PC-9 (cell line): ENCODE measurements at regions not wholly inside any gene's neighbourhood (a gene's known extent, or its start where the extent isn't known, plus 50 kb on each side); places are given as distances from the start of the nearest gene placed in this dataset.

Source experiments
- EZH2 ChIP-seq: fragments of 200-600 bp; sonication (generic); IDR thresholded peaks from 2 replicates; pipeline ENCODE4 v1.8.0; 2017; ENCODE audit warnings: antibody characterized with exemption, low read depth
- TF ChIP-seq, protein P1 (sequence below): fragments of 200-600 bp; sonication (generic); conservative IDR thresholded peaks from 2 replicates; pipeline ENCODE4 v1.6.1; 2017; ENCODE audit warnings: mixed run types, antibody characterized with exemption, mild to moderate bottlenecking, moderate library complexity

DNA sequence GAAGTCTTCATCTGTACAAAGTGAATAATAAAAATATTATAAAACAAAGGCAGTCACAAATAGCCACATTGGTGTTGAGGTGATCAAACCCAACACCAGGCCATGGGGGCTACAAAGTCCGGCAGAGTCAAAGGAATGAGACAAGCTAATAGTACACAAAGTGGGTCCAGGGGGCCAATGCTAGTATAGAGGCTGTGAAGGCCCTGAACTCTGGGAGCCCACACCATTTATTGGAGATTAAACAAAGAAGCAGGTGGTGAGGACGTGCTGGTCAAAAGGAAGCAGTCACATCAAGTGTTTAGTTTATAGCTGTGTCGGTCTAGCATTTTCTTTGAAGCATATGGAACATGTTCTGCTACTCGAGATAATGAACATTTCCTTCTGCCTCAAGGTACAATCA lies 58.6 kb upstream of the CCT8L2 start:
- TF ChIP-seq, protein P1, sequence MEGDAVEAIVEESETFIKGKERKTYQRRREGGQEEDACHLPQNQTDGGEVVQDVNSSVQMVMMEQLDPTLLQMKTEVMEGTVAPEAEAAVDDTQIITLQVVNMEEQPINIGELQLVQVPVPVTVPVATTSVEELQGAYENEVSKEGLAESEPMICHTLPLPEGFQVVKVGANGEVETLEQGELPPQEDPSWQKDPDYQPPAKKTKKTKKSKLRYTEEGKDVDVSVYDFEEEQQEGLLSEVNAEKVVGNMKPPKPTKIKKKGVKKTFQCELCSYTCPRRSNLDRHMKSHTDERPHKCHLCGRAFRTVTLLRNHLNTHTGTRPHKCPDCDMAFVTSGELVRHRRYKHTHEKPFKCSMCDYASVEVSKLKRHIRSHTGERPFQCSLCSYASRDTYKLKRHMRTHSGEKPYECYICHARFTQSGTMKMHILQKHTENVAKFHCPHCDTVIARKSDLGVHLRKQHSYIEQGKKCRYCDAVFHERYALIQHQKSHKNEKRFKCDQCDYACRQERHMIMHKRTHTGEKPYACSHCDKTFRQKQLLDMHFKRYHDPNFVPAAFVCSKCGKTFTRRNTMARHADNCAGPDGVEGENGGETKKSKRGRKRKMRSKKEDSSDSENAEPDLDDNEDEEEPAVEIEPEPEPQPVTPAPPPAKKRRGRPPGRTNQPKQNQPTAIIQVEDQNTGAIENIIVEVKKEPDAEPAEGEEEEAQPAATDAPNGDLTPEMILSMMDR, result no peak
- TF ChIP-seq EZH2, result no peak
